Activated CD8-positive, alpha-beta T cell treated with anti-CD3 and anti-CD28 coated beads for 36 hours (primary cell): ENCODE measurements at regions not wholly inside any gene's neighbourhood (a gene's known extent, or its start where the extent isn't known, plus 50 kb on each side); places are given as distances from the start of the nearest gene placed in this dataset.

Experiments
- ATAC-seq: fragments of 200-7000 bp; cut with Tn5 transposase; one replicate; pipeline ENCODE4 v1.10.0; 2021; ENCODE audit warnings: mild to moderate bottlenecking, moderate library complexity
- CTCF ChIA-PET: fragments of 350-600 bp; sonication (Branson Sonifier 250); formaldehyde crosslinking; loops from one replicate; lab custom pipeline; 2021; ENCODE audit warnings: antibody characterized with exemption; lab: Charles Lee
- POLR2A ChIA-PET: fragments of 350-600 bp; sonication (Branson Sonifier 250); formaldehyde crosslinking; loops from one replicate; lab custom pipeline; 2021; ENCODE audit warnings: antibody characterized with exemption; lab: Charles Lee
- DNase-seq: peaks from one replicate; pipeline ENCODE4 v3.0.0-alpha.2; 2020
- H3K27ac Mint-ChIP-seq: one replicate; pipeline ENCODE4 v1.8.0; 2021; ENCODE audit warnings: mild to moderate bottlenecking, mixed read lengths
- H3K27me3 Mint-ChIP-seq: one replicate; pipeline ENCODE4 v1.8.0; 2021; ENCODE audit warnings: mixed read lengths
- H3K36me3 Mint-ChIP-seq: one replicate; pipeline ENCODE4 v1.8.0; 2021; ENCODE audit warnings: low read depth, mixed read lengths
- H3K4me1 Mint-ChIP-seq: one replicate; pipeline ENCODE4 v1.8.0; 2021; ENCODE audit warnings: low read depth, mixed read lengths
- H3K4me3 Mint-ChIP-seq: one replicate; pipeline ENCODE4 v1.8.0; 2021; ENCODE audit warnings: mild to moderate bottlenecking, moderate library complexity, mixed read lengths
- H3K9me3 Mint-ChIP-seq: one replicate; pipeline ENCODE4 v1.8.0; 2021; ENCODE audit warnings: mixed read lengths
- intact Hi-C: fragments of 100-400 bp; cut with micrococcal nuclease; formaldehyde crosslinking; loops from one replicate; pipeline ENCODE4 v1.10.0; 2022
- TF ChIP-seq, protein P1 (sequence below): fragments of 200-600 bp; IDR thresholded peaks from one replicate; pipeline ENCODE4 v1.8.0; 2022; ENCODE audit warnings: antibody characterized with exemption, mild to moderate bottlenecking

GRCh38 chr11:105443623-105444022 lies 166.2 kb upstream of the GRIA4 start:
- DNase-seq: no peak
- Mint-ChIP-seq H3K36me3 (no peaks in the 10 kb centered on the region), H3K9me3 (peaks cover 6% of the 10 kb centered on the region), H3K4me1 (no peaks in the 10 kb centered on the region), H3K27me3 (peaks cover 2% of the 10 kb centered on the region), H3K27ac (no peak overlapping the region), H3K4me3 (no peak overlapping the region)
- intact Hi-C loops: no loop called here
- TF ChIP-seq, protein P1, sequence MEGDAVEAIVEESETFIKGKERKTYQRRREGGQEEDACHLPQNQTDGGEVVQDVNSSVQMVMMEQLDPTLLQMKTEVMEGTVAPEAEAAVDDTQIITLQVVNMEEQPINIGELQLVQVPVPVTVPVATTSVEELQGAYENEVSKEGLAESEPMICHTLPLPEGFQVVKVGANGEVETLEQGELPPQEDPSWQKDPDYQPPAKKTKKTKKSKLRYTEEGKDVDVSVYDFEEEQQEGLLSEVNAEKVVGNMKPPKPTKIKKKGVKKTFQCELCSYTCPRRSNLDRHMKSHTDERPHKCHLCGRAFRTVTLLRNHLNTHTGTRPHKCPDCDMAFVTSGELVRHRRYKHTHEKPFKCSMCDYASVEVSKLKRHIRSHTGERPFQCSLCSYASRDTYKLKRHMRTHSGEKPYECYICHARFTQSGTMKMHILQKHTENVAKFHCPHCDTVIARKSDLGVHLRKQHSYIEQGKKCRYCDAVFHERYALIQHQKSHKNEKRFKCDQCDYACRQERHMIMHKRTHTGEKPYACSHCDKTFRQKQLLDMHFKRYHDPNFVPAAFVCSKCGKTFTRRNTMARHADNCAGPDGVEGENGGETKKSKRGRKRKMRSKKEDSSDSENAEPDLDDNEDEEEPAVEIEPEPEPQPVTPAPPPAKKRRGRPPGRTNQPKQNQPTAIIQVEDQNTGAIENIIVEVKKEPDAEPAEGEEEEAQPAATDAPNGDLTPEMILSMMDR: no peak
- ATAC-seq: no peak
- ChIA-PET POLR2A (no interaction called here), CTCF (no interaction called here)

DNA sequence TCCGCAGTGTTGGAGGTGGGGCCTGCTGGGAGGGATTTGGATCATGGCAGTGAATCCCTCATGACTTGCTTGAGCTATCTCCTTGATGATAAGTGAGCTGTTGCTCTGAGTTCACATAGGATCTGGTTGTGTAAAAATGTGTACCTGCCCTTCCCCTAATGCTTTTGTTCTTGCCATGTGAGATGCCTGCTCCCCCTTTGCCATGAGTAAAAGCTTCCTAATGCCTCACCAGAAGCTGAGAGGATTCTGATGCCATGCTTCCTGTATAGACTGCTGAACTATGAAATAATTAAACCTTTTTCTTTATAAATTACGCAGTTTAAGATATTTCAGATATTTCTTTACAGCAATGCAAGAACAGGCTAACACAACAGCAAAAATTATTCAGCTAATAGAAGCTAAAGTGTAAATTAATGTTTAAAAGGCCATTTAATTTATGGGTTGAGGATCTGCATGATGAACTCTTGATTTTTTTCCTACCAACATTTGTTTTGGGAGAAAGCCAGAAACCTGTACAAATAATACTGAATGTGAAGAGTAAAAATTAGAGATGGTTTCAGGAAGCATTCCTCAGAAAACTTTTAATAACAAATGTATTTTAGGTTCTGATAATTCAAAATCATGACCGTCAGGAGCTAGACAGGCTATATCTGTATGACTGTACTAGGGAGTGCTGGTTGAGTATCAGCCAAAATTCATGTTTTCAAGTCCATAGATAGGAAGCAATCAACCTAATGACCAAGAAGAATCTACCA lies 177.5 kb upstream of the GRIA4 start:
- Mint-ChIP-seq H3K27me3 (no peaks in the 10 kb centered on the region), H3K9me3 (no peaks in the 10 kb centered on the region), H3K4me3 (no peak overlapping the region), H3K36me3 (no peaks in the 10 kb centered on the region), H3K27ac (no peak overlapping the region), H3K4me1 (no peaks in the 10 kb centered on the region)
- TF ChIP-seq, protein P1: no peak
- ChIA-PET POLR2A (no interaction called here), CTCF (no interaction called here)
- no peak for DNase-seq
- no peak for ATAC-seq
- intact Hi-C loops: no loop called here

DNA sequence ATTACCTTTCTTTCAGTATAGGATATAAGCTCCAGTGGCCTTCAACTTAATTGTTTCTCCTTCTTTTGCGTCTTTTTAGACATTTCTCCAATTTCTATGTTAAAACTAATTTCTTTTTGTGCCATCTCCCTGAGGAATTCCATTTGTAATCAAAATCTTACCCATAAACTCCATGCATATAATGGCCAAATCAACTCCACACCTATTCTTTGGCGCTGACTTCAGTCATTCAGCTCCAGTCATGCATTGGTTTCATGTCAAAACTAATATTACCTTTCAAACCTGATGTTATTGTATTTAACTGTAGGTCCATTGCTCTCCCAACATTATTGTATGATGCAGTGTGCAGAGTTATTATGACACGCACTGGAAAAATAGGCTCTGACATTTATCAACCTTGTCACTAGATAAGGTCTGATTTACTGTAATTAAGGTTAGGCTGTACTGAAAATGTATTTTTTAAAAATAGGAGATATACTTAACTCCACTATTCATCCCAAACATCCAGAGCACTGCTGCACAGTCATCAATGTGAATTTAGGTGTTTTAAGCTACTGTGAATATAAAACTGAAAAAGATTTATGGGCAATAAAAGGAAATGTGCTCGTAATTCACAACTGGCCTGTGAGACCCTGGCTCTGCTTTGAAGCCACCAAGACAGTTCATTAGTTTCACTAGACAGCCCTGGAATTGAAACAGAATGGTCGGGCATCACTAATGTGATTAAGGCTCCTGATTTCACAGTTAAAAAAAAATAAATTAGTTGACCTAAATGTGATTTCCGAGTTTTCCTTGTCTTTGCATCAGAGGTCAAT lies 180.6 kb upstream of the GRIA4 start:
- POLR2A ChIA-PET: no interaction called here
- no peaks in the 10 kb centered on the region for H3K36me3 Mint-ChIP-seq
- H3K27ac Mint-ChIP-seq: no peak overlapping the region
- no peak for ATAC-seq
- TF ChIP-seq, protein P1: no peak
- H3K4me1 Mint-ChIP-seq: no peaks in the 10 kb centered on the region
- CTCF ChIA-PET: no interaction called here
- intact Hi-C loops: no loop called here
- H3K4me3 Mint-ChIP-seq: no peak overlapping the region
- no peaks in the 10 kb centered on the region for H3K27me3 Mint-ChIP-seq
- DNase-seq: no peak
- H3K9me3 Mint-ChIP-seq: no peaks in the 10 kb centered on the region

GRCh38 chr11:105407101-105407500 lies 202.8 kb upstream of the GRIA4 start:
- H3K9me3 Mint-ChIP-seq: no peaks in the 10 kb centered on the region
- H3K4me3 Mint-ChIP-seq: no peak overlapping the region
- TF ChIP-seq, protein P1: no peak
- no peak overlapping the region for H3K27ac Mint-ChIP-seq
- ChIA-PET POLR2A (no interaction called here), CTCF (no interaction called here)
- H3K4me1 Mint-ChIP-seq: no peaks in the 10 kb centered on the region
- peaks cover 3% of the 10 kb centered on the region for H3K27me3 Mint-ChIP-seq
- intact Hi-C loops: no loop called here
- H3K36me3 Mint-ChIP-seq: no peaks in the 10 kb centered on the region
- ATAC-seq (no peak), DNase-seq (no peak)

DNA sequence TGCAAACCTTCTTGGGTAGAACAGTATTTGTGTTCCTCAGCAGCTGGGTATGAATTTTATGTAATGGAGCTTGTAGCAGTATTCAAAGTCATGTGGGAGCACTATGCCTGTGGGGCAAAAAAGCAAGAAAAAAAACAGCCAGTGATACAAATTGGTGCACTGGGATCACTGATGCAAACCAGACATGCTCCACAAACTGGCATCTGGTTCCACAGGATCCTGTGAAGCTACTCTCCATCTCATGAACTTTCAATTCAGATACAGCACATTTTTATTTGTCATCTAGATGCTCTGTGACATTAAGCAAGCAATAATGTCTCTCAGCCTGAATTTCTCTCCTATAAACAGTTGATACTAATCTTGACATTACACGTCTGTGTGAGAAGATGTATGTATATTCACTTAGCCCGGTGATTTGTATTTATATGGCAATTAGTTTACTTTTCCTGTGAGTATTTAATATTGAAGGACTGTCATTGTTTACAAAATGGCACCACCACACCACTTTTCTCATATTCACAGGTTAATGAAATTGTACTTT lies 208.5 kb upstream of the GRIA4 start:
- Mint-ChIP-seq H3K9me3 (no peaks in the 10 kb centered on the region), H3K4me1 (no peaks in the 10 kb centered on the region), H3K27me3 (peaks cover 3% of the 10 kb centered on the region), H3K4me3 (no peak overlapping the region), H3K36me3 (no peaks in the 10 kb centered on the region), H3K27ac (no peak overlapping the region)
- TF ChIP-seq, protein P1: no peak
- POLR2A ChIA-PET: no interaction called here
- DNase-seq (no peak), ATAC-seq (no peak)
- intact Hi-C loops: no loop called here
- CTCF ChIA-PET: no interaction called here
